Endothelial cell of umbilical vein (primary cell): ENCODE measurements at regions not wholly inside any gene's neighbourhood (a gene's known extent, or its start where the extent isn't known, plus 50 kb on each side); places are given as distances from the start of the nearest gene placed in this dataset.

ENCODE experiments used
- BruUV-seq: library from RNA; stranded (reverse); fragments of 400-500 nt; replicated peaks from 2 replicates; lab custom pipeline; 2021; lab: Mats Ljungman, UMichigan
- CTCF ChIA-PET: fragments of 300-600, 350-600 bp; sonication (Branson Sonifier 250); formaldehyde crosslinking; loops from one replicate; lab custom pipeline; 2021; ENCODE audit warnings: antibody characterized with exemption, inconsistent platforms; lab: Charles Lee
- POLR2A ChIA-PET: fragments of 300-600, 350-600 bp; sonication (Branson Sonifier 250); formaldehyde crosslinking; loops from one replicate; lab custom pipeline; 2021; ENCODE audit warnings: antibody characterized with exemption, inconsistent platforms; lab: Charles Lee
- DNase-seq: peaks from one replicate; pipeline ENCODE4 v3.0.0-alpha.2; 2011; ENCODE audit warnings: low read depth, low spot score
- FAIRE-seq: peaks from 2 replicates; lab custom pipeline; 2011; peaks lifted over from hg19 to GRCh38; lab: Jason Lieb, UNC
- H2AFZ ChIP-seq: 2 replicates; pipeline ENCODE4 v1.6.0; 2012; ENCODE audit warnings: low read depth, low read length, control low read depth, inconsistent platforms
- H3K27ac ChIP-seq: 2 replicates; pipeline ENCODE4 v1.5.1; 2011; ENCODE audit warnings: low read depth, mild to moderate bottlenecking, control low read depth, low read length, moderate library complexity; ENCODE audit not compliant: insufficient read depth
- H3K27me3 ChIP-seq, 2 experiments: 2 replicates each; pipeline versions ENCODE4 v1.6.0 to v1.6.1; 2011; ENCODE audit warnings: low read length in 2 of 2, mixed read lengths in 1 of 2; ENCODE audit not compliant: control insufficient read depth in 2 of 2, insufficient read depth in 2 of 2
- H3K36me3 ChIP-seq, 2 experiments: 2 replicates in 1 of 2; 3 replicates in 1 of 2; pipeline ENCODE4 v1.5.1; 2011; ENCODE audit warnings: low read length in 2 of 2, mild to moderate bottlenecking in 1 of 2, moderate library complexity in 1 of 2; ENCODE audit not compliant: control insufficient read depth in 2 of 2, insufficient read depth in 2 of 2; ENCODE audit errors: extremely low read depth in 1 of 2
- H3K4me1 ChIP-seq: 3 replicates; pipeline ENCODE4 v1.5.1; 2011; ENCODE audit warnings: mild to moderate bottlenecking, low read length; ENCODE audit not compliant: control insufficient read depth, insufficient read depth; ENCODE audit errors: extremely low read depth
- H3K4me2 ChIP-seq: 2 replicates; pipeline ENCODE4 v1.6.1; 2011; ENCODE audit warnings: low read length, control low read depth, mixed read lengths; ENCODE audit not compliant: insufficient read depth
- H3K4me3 ChIP-seq, 3 experiments: fragments of 200-600 bp in 1 of 3; sonication (generic), shearing (Covaris generic) in 1 of 3; replicated peaks in 1 of 3; 2 replicates each; pipeline ENCODE4 v1.5.1; 2011 to 2016; ENCODE audit warnings: control low read depth in 3 of 3, low read length in 3 of 3, mild to moderate bottlenecking in 2 of 3, inconsistent platforms in 1 of 3, low read depth in 1 of 3, moderate library complexity in 1 of 3; ENCODE audit not compliant: insufficient read depth in 1 of 3
- H3K79me2 ChIP-seq: 2 replicates; pipeline ENCODE4 v1.6.0; 2012; ENCODE audit warnings: low read length, inconsistent platforms; ENCODE audit not compliant: control insufficient read depth, insufficient read depth
- H3K9ac ChIP-seq: replicated peaks from 2 replicates; pipeline ENCODE3; 2011; ENCODE audit warnings: low read length, control low read depth; ENCODE audit not compliant: insufficient read depth; ENCODE audit errors: extremely low read depth
- H3K9me1 ChIP-seq: replicated peaks from 3 replicates; pipeline ENCODE4 v1.6.0; 2011; ENCODE audit warnings: mild to moderate bottlenecking, low read length; ENCODE audit not compliant: control insufficient read depth, insufficient read depth; ENCODE audit errors: extremely low read depth
- H3K9me3 ChIP-seq: replicated peaks from 2 replicates; pipeline ENCODE4 v1.5.1; 2012; ENCODE audit warnings: low read length, inconsistent platforms; ENCODE audit not compliant: control insufficient read depth, insufficient read depth
- H4K20me1 ChIP-seq: replicated peaks from 2 replicates; pipeline ENCODE3; 2011; ENCODE audit warnings: mild to moderate bottlenecking, low read length; ENCODE audit not compliant: control insufficient read depth, insufficient read depth; ENCODE audit errors: extremely low read depth
- CTCF ChIP-seq, 2 donors: IDR thresholded peaks; 1 replicate in 1 of 2; 2 replicates in 1 of 2; pipeline ENCODE4 v1.5.1; 2011; ENCODE audit warnings: low read length in 2 of 2, mild to moderate bottlenecking in 2 of 2, moderate library complexity in 2 of 2, control low read depth in 1 of 2, inconsistent platforms in 1 of 2, low read depth in 1 of 2; ENCODE audit not compliant: insufficient read depth in 1 of 2; ENCODE audit errors: extremely low read depth in 1 of 2
- EZH2 ChIP-seq: IDR thresholded peaks from 2 replicates; pipeline ENCODE4 v1.6.1; 2012; ENCODE audit warnings: borderline replicate concordance, low read depth, mild to moderate bottlenecking, moderate library complexity, low read length, inconsistent platforms; ENCODE audit not compliant: severe bottlenecking
- FOS ChIP-seq: IDR thresholded peaks from 2 replicates; pipeline ENCODE4 v1.6.1; 2011; ENCODE audit warnings: mild to moderate bottlenecking, low read length, moderate library complexity, borderline replicate concordance; ENCODE audit not compliant: insufficient read depth
- GATA2 ChIP-seq: IDR thresholded peaks from 2 replicates; pipeline ENCODE4 v1.7.0; 2011; ENCODE audit warnings: low read depth, mild to moderate bottlenecking, moderate library complexity, mixed read lengths, low read length; ENCODE audit not compliant: insufficient read length, insufficient read depth
- JUN ChIP-seq: IDR thresholded peaks from 2 replicates; pipeline ENCODE4 v1.6.1; 2011; ENCODE audit warnings: borderline replicate concordance, low read depth; ENCODE audit not compliant: insufficient read length, insufficient read depth
- MAX ChIP-seq: IDR thresholded peaks from 2 replicates; pipeline ENCODE4 v1.6.1; 2011; ENCODE audit not compliant: insufficient read depth, insufficient read length
- MYC ChIP-seq: IDR thresholded peaks from one replicate; pipeline ENCODE4 v1.6.1; 2011; ENCODE audit warnings: mild to moderate bottlenecking, low read depth, low read length
- POLR2A ChIP-seq: IDR thresholded peaks from 2 replicates; pipeline ENCODE4 v1.6.1; 2012; ENCODE audit warnings: low read depth, mild to moderate bottlenecking, control low read depth, low read length
- POLR2AphosphoS5 ChIP-seq: IDR thresholded peaks from 2 replicates; pipeline ENCODE4 v1.6.1; 2012; ENCODE audit warnings: low read depth, mild to moderate bottlenecking, control low read depth, low read length, moderate library complexity; ENCODE audit not compliant: insufficient read depth
- dilution Hi-C: fragments of 300-500 bp; cut with MboI; formaldehyde crosslinking; loops from one replicate; pipeline ENCODE4 v1.15.0; 2019; ENCODE audit warnings: low sequenced_read_pairs; ENCODE audit not compliant: extremely low pct_ligation_motif_present
- intact Hi-C: fragments of 100-400 bp; cut with micrococcal nuclease; formaldehyde crosslinking; loops from one replicate; pipeline ENCODE4 v1.10.0; 2022

- Histone ChIP-seq H3K79me2 (no peaks in the 10 kb centered on the region), H4K20me1 (no peaks in the 10 kb centered on the region), H3K4me2 (no peak overlapping the region), H2AFZ (no peak overlapping the region), H3K36me3 (no peaks in the 10 kb centered on the region), H3K9me3 (peaks cover 3% of the 10 kb centered on the region), H3K27me3 (no peaks in the 10 kb centered on the region), H3K4me3 (no peak overlapping the region), H3K9me1 (no peaks in the 10 kb centered on the region), H3K27ac (no peak overlapping the region), H3K9ac (no peak overlapping the region), H3K4me1 (no peaks in the 10 kb centered on the region)
- no peak for DNase-seq
- no peak for FAIRE-seq
- CTCF ChIA-PET: no interaction called here
- dilution Hi-C loops (no loop called here), intact Hi-C loops (no loop called here)
- no TSS peak for BruUV-seq
- TF ChIP-seq POLR2A (no peak), EZH2 (no peak), MYC (no peak), FOS (no peak), MAX (no peak), CTCF (IDR thresholded peaks at IDR 0.05; ENCODE audit: extremely low read depth in 1 of 2, insufficient read depth in 1 of 2, low read depth in 1 of 2, low read length in 2 of 2) (no peak), JUN (no peak), POLR2AphosphoS5 (no peak), GATA2 (no peak)
- POLR2A ChIA-PET: no interaction called here
Measured at GRCh38 chr3:18734309-18734708, 309.2 kb upstream of the SATB1 start.
